ENCODE measurements at regions not wholly inside any gene's neighbourhood (a gene's known extent, or its start where the extent isn't known, plus 50 kb on each side); places are given as distances from the start of the nearest gene placed in this dataset.

- TF ChIP-seq CTCF (conservative IDR thresholded peaks at IDR 0.05; ENCODE audit: low read length) (no peak), EZH2phosphoT487 (IDR thresholded peaks at IDR 0.05; ENCODE audit: borderline replicate concordance) (no peak)
These were observed 1011.6 kb downstream of the KCNJ18 start for GRCh38 chr17:22703786-22704441.
